ENCODE measurements at regions not wholly inside any gene's neighbourhood (a gene's known extent, or its start where the extent isn't known, plus 50 kb on each side); places are given as distances from the start of the nearest gene placed in this dataset.
A peak's percentile ranks its signal among the peaks of the same experiment; 100 is the strongest.

- no peaks in the 10 kb centered on the region for H3K79me2 ChIP-seq (ENCODE audit: insufficient read depth, low read length)
- H3K27ac ChIP-seq (ENCODE audit: low read depth, low read length), result no peak overlapping the region
- Mint-ChIP-seq H3K9me3 (ENCODE audit: unreplicated experiment) (no peaks in the 10 kb centered on the region), H3K36me3 (ENCODE audit: low read depth, unreplicated experiment) (no peaks in the 10 kb centered on the region), H3K27ac (ENCODE audit: unreplicated experiment) (no peak overlapping the region), H3K4me3 (ENCODE audit: unreplicated experiment) (no peak overlapping the region), H3K4me1 (ENCODE audit: low read depth, unreplicated experiment) (peaks cover 2% of the 10 kb centered on the region), H3K27me3 (ENCODE audit: low read depth, unreplicated experiment) (no peaks in the 10 kb centered on the region)
- H2AFZ ChIP-seq (ENCODE audit: low read depth, low read length), result no peak overlapping the region
- H3K36me3 ChIP-seq (ENCODE audit: insufficient read depth, low read length), result no peaks in the 10 kb centered on the region
- no peaks in the 10 kb centered on the region for H3K9me3 ChIP-seq (ENCODE audit: insufficient read depth, low read depth, low read length)
- no peaks in the 10 kb centered on the region for H3K27me3 ChIP-seq (ENCODE audit: insufficient read depth, low read length)
- TF ChIP-seq EZH2 (IDR thresholded peaks at IDR 0.05; ENCODE audit: insufficient read depth, low read length), result no peak
- no peak overlapping the region for H3K4me3 ChIP-seq (ENCODE audit: insufficient read depth, low read depth, low read length)
- DNase-seq (ENCODE audit: low read depth) (no peak), FAIRE-seq (no peak)
- H3K4me2 ChIP-seq (ENCODE audit: low read length), result no peak overlapping the region
- no peaks in the 10 kb centered on the region for H4K20me1 ChIP-seq (ENCODE audit: insufficient read depth, low read length)
- H3K9ac ChIP-seq (ENCODE audit: low read length), result no peak overlapping the region
- H3K4me1 ChIP-seq (ENCODE audit: insufficient read depth, low read length), result no peaks in the 10 kb centered on the region
Measured at GRCh38 chr4:181536811-181537434, 706.3 kb upstream of the TENM3 start.

DNA sequence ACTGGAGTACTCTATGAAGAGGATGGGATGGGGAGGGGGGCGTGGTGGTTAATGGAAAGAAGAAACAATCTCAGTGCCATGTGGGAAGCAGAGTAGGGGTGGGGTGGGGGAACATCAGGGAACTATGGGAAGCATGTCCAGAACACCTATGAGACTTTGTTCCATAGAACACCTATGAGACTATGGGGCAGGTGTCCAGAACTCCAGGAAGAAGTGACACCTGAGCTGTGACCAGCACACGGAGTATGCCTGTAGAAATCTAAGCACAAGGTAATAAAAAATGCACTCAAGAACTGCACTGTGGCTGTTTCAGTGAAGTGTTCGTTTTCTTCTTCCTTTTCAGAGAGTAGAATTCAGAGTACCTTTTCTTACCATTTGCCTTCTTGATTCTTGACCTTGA lies 704.8 kb upstream of the TENM3 start:
- Histone ChIP-seq H3K36me3 (ENCODE audit: insufficient read depth, low read length) (no peaks in the 10 kb centered on the region), H3K27me3 (ENCODE audit: insufficient read depth, low read length) (no peaks in the 10 kb centered on the region), H3K4me2 (ENCODE audit: low read length) (no peak overlapping the region), H3K27ac (ENCODE audit: low read depth, low read length) (no peak overlapping the region), H4K20me1 (ENCODE audit: insufficient read depth, low read length) (no peaks in the 10 kb centered on the region), H3K9ac (ENCODE audit: low read length) (no peak overlapping the region), H3K9me3 (ENCODE audit: insufficient read depth, low read depth, low read length) (no peaks in the 10 kb centered on the region), H3K79me2 (ENCODE audit: insufficient read depth, low read length) (no peaks in the 10 kb centered on the region), H3K4me3 (ENCODE audit: insufficient read depth, low read depth, low read length) (no peak overlapping the region), H2AFZ (ENCODE audit: low read depth, low read length) (no peak overlapping the region), H3K4me1 (ENCODE audit: insufficient read depth, low read length) (no peaks in the 10 kb centered on the region)
- FAIRE-seq (no peak), DNase-seq (ENCODE audit: low read depth) (no peak)
- H3K9me3 Mint-ChIP-seq (ENCODE audit: unreplicated experiment), result no peaks in the 10 kb centered on the region
- no peak overlapping the region for H3K27ac Mint-ChIP-seq (ENCODE audit: unreplicated experiment)
- H3K4me1 Mint-ChIP-seq (ENCODE audit: low read depth, unreplicated experiment), result peaks cover 2% of the 10 kb centered on the region
- no peaks in the 10 kb centered on the region for H3K27me3 Mint-ChIP-seq (ENCODE audit: low read depth, unreplicated experiment)
- H3K4me3 Mint-ChIP-seq (ENCODE audit: unreplicated experiment), result no peak overlapping the region
- TF ChIP-seq, protein P1, sequence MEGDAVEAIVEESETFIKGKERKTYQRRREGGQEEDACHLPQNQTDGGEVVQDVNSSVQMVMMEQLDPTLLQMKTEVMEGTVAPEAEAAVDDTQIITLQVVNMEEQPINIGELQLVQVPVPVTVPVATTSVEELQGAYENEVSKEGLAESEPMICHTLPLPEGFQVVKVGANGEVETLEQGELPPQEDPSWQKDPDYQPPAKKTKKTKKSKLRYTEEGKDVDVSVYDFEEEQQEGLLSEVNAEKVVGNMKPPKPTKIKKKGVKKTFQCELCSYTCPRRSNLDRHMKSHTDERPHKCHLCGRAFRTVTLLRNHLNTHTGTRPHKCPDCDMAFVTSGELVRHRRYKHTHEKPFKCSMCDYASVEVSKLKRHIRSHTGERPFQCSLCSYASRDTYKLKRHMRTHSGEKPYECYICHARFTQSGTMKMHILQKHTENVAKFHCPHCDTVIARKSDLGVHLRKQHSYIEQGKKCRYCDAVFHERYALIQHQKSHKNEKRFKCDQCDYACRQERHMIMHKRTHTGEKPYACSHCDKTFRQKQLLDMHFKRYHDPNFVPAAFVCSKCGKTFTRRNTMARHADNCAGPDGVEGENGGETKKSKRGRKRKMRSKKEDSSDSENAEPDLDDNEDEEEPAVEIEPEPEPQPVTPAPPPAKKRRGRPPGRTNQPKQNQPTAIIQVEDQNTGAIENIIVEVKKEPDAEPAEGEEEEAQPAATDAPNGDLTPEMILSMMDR (IDR thresholded peaks at IDR 0.05; ENCODE audit: insufficient read depth, low read depth, low read length), result no peak
- TF ChIP-seq EZH2 (IDR thresholded peaks at IDR 0.05; ENCODE audit: insufficient read depth, low read length), result no peak
- H3K36me3 Mint-ChIP-seq (ENCODE audit: low read depth, unreplicated experiment), result no peaks in the 10 kb centered on the region

DNA sequence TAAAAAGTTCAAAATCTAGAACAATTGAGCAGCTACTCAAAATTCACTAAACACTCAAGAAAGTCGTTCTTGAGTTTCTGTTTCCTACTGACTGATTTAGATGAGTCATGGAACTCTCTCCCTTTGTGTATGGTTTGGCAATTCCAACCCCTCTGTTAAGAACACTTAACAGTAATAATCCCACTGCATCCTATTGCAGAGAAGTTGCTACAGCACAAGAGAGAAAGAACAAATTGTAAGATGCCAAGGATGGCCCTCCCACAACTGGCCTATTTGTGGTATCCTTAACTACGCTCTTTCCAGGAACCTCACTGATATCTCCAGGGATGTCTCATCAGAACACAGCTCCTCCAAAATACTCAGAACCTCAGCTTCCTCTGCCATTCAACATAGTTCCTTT lies 701.8 kb upstream of the TENM3 start:
- Histone ChIP-seq H3K79me2 (ENCODE audit: insufficient read depth, low read length) (no peaks in the 10 kb centered on the region), H4K20me1 (ENCODE audit: insufficient read depth, low read length) (no peaks in the 10 kb centered on the region), H3K36me3 (ENCODE audit: insufficient read depth, low read length) (no peaks in the 10 kb centered on the region), H3K4me3 (ENCODE audit: insufficient read depth, low read depth, low read length) (no peak overlapping the region), H2AFZ (ENCODE audit: low read depth, low read length) (no peak overlapping the region), H3K4me2 (ENCODE audit: low read length) (no peak overlapping the region), H3K9ac (ENCODE audit: low read length) (no peak overlapping the region), H3K27ac (ENCODE audit: low read depth, low read length) (no peak overlapping the region), H3K9me3 (ENCODE audit: insufficient read depth, low read depth, low read length) (no peaks in the 10 kb centered on the region), H3K4me1 (ENCODE audit: insufficient read depth, low read length) (no peaks in the 10 kb centered on the region), H3K27me3 (ENCODE audit: insufficient read depth, low read length) (no peaks in the 10 kb centered on the region)
- DNase-seq (ENCODE audit: low read depth) (peak; percentile 70), FAIRE-seq (no peak)
- H3K36me3 Mint-ChIP-seq (ENCODE audit: low read depth, unreplicated experiment), result no peaks in the 10 kb centered on the region
- TF ChIP-seq, protein P1 (IDR thresholded peaks at IDR 0.05; ENCODE audit: insufficient read depth, low read depth, low read length), result no peak
- TF ChIP-seq EZH2 (IDR thresholded peaks at IDR 0.05; ENCODE audit: insufficient read depth, low read length), result no peak
- no peaks in the 10 kb centered on the region for H3K4me1 Mint-ChIP-seq (ENCODE audit: low read depth, unreplicated experiment)
- H3K9me3 Mint-ChIP-seq (ENCODE audit: unreplicated experiment), result no peaks in the 10 kb centered on the region
- H3K27ac Mint-ChIP-seq (ENCODE audit: unreplicated experiment), result no peak overlapping the region
- H3K27me3 Mint-ChIP-seq (ENCODE audit: low read depth, unreplicated experiment), result no peaks in the 10 kb centered on the region
- H3K4me3 Mint-ChIP-seq (ENCODE audit: unreplicated experiment), result no peak overlapping the region
